OCI-LY1 (cell line): ENCODE measurements at regions not wholly inside any gene's neighbourhood (a gene's known extent, or its start where the extent isn't known, plus 50 kb on each side); places are given as distances from the start of the nearest gene placed in this dataset.

Source experiments
- EZH2 ChIP-seq: fragments of 200-600 bp; sonication (generic), shearing (Covaris generic); IDR thresholded peaks from 2 replicates; pipeline ENCODE4 v1.8.0; 2017; ENCODE audit warnings: borderline replicate concordance, mixed run types, mild to moderate bottlenecking, antibody characterized with exemption, low read length, moderate library complexity, mixed read lengths
- TF ChIP-seq, protein P1 (sequence below): fragments of 200-600 bp; sonication (generic), shearing (Covaris generic); IDR thresholded peaks from 2 replicates; pipeline ENCODE4 v1.5.1; 2017; ENCODE audit warnings: mild to moderate bottlenecking, antibody characterized with exemption, low read length, moderate library complexity, mixed read lengths

DNA sequence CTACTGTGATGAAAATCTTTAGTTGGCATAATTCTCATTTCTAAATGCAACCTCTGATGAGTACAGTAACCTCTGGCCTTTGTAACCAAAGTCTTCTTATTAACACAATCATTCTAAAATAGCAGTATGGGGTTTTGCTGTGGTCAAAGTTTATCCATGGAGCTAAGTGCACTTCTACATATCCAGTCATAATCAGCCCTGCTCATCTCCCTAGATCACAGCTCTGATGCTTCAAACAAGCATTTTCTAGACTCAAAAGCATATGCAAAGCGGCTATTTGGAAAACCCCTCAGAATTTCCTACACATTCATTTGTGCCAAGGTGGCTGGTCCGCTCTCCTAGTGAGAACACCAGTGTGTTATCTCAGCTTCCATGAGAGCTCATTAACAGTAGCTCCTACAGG lies 418.6 kb downstream of the MRPL39 start:
- TF ChIP-seq, protein P1, sequence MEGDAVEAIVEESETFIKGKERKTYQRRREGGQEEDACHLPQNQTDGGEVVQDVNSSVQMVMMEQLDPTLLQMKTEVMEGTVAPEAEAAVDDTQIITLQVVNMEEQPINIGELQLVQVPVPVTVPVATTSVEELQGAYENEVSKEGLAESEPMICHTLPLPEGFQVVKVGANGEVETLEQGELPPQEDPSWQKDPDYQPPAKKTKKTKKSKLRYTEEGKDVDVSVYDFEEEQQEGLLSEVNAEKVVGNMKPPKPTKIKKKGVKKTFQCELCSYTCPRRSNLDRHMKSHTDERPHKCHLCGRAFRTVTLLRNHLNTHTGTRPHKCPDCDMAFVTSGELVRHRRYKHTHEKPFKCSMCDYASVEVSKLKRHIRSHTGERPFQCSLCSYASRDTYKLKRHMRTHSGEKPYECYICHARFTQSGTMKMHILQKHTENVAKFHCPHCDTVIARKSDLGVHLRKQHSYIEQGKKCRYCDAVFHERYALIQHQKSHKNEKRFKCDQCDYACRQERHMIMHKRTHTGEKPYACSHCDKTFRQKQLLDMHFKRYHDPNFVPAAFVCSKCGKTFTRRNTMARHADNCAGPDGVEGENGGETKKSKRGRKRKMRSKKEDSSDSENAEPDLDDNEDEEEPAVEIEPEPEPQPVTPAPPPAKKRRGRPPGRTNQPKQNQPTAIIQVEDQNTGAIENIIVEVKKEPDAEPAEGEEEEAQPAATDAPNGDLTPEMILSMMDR = no peak
- no peak for TF ChIP-seq EZH2
